Stimulated activated CD8-positive, alpha-beta memory T cell treated with anti-CD3 and anti-CD28 coated beads, Interleukin-2, amount 100 ng/mL, for 48 hours (primary cell): ENCODE measurements at regions not wholly inside any gene's neighbourhood (a gene's known extent, or its start where the extent isn't known, plus 50 kb on each side); places are given as distances from the start of the nearest gene placed in this dataset.
A peak's percentile ranks its signal among the peaks of the same experiment; 100 is the strongest.
"Not testable (repeated sequence)": the region's sequence is repeated elsewhere in the genome, so short reads cannot be mapped to it uniquely, and the experiment has no call there.

Source experiments
- DNase-seq, 2 donors: peaks; one replicate each; pipeline ENCODE4 v3.0.0-alpha.2; 2020; ENCODE audit warnings: low read depth in 2 of 2

GRCh38 chr18:44320619-44321460 is 359.8 kb upstream of the SETBP1 start:
- no peak for DNase-seq

GRCh38 chr18:44321868-44322590 is 358.7 kb upstream of the SETBP1 start:
- no peak for DNase-seq

- no peak for DNase-seq
Measured at GRCh38 chr18:44323125-44323524, 357.6 kb upstream of the SETBP1 start.

- no peak for DNase-seq
Measured at GRCh38 chr18:44324361-44324760, 356.3 kb upstream of the SETBP1 start.

GRCh38 chr18:44325903-44326635 is 354.6 kb upstream of the SETBP1 start:
- DNase-seq = peak in 1 of 2 donors; percentile 2

GRCh38 chr18:44331656-44332570 is 348.8 kb upstream of the SETBP1 start:
- no peak for DNase-seq

- DNase-seq = no peak
Measured at GRCh38 chr18:44341759-44342158, 338.9 kb upstream of the SETBP1 start.

GRCh38 chr18:44342162-44342561 is 338.5 kb upstream of the SETBP1 start:
- DNase-seq = no peak

- DNase-seq = no peak
Measured at GRCh38 chr18:44342946-44343345, 337.7 kb upstream of the SETBP1 start.

GRCh38 chr18:44343570-44343969 is 337.1 kb upstream of the SETBP1 start:
- no peak for DNase-seq

- no peak for DNase-seq
Measured at GRCh38 chr18:44356566-44357157, 324.0 kb upstream of the SETBP1 start.

GRCh38 chr18:44358402-44358801 is 322.3 kb upstream of the SETBP1 start:
- DNase-seq = no peak

- DNase-seq = not testable (repeated sequence)
Measured at GRCh38 chr18:44359741-44360140, 320.9 kb upstream of the SETBP1 start.

- not testable (repeated sequence) for DNase-seq
Measured at GRCh38 chr18:44362213-44362612, 318.5 kb upstream of the SETBP1 start.

GRCh38 chr18:44370861-44371260 is 309.8 kb upstream of the SETBP1 start:
- DNase-seq = no peak

- DNase-seq = no peak
Measured at GRCh38 chr18:44374966-44375365, 305.7 kb upstream of the SETBP1 start.

- no peak for DNase-seq
Measured at GRCh38 chr18:44386401-44386800, 294.3 kb upstream of the SETBP1 start.

- DNase-seq = no peak
Measured at GRCh38 chr18:44388329-44388728, 292.4 kb upstream of the SETBP1 start.

GRCh38 chr18:44392933-44393332 is 287.8 kb upstream of the SETBP1 start:
- no peak for DNase-seq

GRCh38 chr18:44393406-44393805 is 287.3 kb upstream of the SETBP1 start:
- DNase-seq = no peak

GRCh38 chr18:44396550-44396949 is 284.1 kb upstream of the SETBP1 start:
- no peak for DNase-seq
